NCI-H2029 treated with DMSO at 0.1 percent for 48 hours (cell line): ENCODE measurements at regions not wholly inside any gene's neighbourhood (a gene's known extent, or its start where the extent isn't known, plus 50 kb on each side); places are given as distances from the start of the nearest gene placed in this dataset.
"Not testable (repeated sequence)": the region's sequence is repeated elsewhere in the genome, so short reads cannot be mapped to it uniquely, and the experiment has no call there.

Source experiments
- DNase-seq: peaks from one replicate; lab custom pipeline; 2025; lab: John Stamatoyannopoulos, UW

DNA sequence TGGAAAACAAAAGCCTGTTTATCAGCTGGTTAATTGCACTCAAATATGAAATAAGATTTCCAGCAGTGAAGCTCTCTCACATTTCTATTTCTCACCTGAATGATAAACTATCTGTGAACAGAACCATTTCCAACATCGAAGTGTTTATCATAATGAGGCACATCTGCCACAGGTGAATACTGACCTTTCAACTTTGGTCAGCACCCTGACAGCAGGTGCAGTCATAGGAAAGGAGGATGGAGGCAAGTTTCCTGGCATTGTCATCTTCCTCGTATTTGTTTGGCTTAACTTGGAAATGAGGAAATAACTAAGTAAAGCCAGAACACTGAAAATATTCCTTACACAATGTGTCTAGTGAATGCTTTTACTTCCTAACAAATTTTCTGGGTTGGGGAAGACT, 716.4 kb downstream of the NR2F1-AS1 start:
- no peak for DNase-seq

GRCh38 chr5:92863666-92864065, 717.4 kb downstream of the NR2F1-AS1 start:
- no peak for DNase-seq

DNA sequence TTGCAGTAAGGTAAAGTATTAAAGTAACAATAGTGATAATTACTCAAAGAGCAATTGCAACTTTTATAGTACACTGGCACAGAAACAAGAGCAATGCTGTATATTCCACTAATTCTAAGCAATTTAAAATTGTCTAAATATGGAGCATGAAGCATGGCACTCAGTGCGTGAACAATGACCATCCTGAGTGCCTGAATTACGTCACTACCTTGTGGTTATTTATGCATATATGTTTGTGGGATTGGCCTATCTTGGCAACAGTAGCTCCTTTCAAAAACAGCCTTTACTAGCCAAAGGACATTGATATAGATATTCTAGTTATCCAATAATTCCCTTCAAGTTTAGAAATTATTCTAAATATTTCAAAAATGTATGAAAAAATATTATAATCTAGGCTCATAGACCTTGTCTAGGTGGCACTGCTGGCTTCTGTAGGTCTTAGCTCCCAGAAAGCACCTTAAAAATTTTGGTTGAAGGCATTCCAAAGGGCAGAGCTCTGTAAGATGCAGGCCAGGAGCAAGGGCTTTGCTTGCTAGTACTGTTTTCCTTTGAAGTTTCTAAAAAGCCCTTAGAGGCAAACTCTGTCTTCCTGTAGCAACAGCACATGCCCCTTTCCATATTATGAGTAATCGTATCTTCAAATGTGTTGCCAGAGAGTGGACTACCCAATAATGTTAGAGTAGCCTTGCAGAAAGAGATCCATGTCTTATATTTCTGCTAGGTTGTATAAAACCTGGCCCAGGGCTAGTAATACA, 719.3 kb downstream of the NR2F1-AS1 start:
- DNase-seq = no peak

GRCh38 chr5:92860061-92860460, 721.0 kb downstream of the NR2F1-AS1 start:
- no peak for DNase-seq

DNA sequence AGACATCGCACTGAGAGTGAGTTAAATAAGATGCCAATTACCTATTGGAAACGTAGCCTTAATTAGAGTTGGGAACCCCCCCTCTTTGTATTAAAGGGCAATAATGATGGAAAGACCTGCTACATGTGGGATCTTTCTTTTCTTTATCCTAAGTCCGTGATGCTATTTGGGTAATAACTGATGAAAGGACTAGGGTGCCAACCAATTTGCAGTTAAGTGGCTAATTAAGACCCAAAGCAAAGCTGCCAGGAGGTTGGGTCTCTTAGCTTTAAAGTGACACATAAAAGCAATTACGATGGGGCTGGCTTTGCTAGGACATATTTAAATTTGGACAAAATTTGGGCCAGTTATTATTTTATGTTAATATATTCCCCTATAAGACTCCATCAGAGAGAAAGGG, 728.8 kb downstream of the NR2F1-AS1 start:
- no peak for DNase-seq

- DNase-seq = no peak
Measured at GRCh38 chr5:92850886-92851285, 730.1 kb downstream of the NR2F1-AS1 start.

DNA sequence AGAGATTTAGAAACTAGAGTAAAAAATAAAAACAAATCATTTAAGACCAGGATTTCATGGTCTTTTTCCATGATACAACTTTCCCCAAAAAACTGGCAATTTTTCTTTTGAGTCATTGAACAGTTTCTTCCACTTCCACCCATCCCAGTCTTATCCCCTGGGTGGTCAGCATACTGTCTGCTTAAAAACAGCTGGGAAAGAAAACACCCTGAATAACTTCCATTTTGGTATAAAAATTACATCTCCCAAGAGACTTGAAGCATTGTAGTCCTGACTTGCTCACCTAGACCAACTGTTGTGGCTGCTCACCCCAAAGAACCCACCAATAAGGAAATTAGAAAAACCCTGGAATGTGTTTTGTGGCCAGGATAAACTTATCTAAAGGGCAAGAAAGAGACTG, 731.3 kb downstream of the NR2F1-AS1 start:
- no peak for DNase-seq

DNA sequence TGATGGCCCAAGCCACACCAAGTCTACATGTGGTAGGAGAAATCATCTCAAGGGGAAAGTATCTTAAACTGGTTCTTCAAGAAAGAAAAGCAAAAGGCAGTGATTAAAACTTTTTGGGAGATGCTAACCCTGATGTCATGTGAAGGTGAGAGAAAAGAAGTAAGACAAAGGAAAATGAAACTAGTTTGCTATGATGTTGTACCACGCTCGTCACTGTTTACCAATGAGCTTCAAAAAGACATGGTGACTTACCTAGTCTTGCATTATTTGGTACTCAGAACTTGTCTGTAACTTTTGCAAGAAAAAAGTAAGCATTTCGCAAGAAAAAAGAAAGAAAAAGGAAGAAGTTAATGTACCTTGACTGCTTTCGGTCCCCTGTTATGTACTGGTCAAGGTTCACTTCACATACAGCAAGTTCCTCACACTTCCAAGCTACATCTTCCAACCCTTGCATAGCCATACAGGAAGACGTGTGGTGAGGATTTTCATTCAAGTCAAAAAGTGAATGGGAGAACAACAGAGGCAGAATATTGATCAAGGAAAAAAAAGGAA, 739.3 kb downstream of the NR2F1-AS1 start:
- no peak for DNase-seq

DNA sequence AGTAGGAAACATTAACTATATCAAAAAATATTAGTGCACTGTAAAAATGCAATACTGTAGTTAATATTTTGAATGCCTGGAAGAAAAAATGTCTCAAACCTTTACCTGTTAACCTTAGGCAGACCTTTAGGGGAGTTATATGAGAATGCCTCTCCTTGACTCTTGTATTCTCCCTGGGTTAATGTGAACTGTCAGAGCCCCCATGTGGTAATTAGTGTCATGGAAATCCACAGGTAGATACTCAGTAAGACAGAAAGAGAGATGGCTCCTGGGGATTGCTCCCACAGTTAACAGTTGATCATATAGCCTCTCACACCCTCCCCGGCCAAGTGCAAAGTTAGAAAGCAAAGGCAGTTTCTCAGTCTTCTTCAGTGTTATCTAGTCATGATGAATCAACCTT, 742.8 kb downstream of the NR2F1-AS1 start:
- no peak for DNase-seq

GRCh38 chr5:92836855-92837755, 743.9 kb downstream of the NR2F1-AS1 start:
- DNase-seq = no peak

DNA sequence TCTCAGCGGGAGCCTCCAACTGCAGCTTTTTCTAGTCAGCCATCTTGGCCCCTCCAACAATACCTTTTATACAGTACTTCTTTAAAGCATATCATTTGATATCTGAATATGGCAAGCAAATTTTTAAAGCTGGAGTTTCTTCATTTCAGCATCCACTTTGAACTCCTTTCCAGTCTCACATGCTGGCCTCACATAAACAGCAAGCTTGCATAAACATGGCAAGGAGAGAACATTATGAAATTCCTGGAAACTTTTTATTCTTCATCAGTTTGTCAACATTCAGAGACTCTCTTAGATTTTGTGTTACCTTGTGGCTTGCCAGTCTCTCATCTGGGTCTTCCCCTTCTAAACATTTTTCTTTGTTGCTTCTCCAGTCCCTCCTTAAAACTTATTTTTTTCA, 745.3 kb downstream of the NR2F1-AS1 start:
- DNase-seq = no peak

GRCh38 chr5:92823551-92823950, 757.5 kb downstream of the NR2F1-AS1 start:
- not testable (repeated sequence) for DNase-seq

DNA sequence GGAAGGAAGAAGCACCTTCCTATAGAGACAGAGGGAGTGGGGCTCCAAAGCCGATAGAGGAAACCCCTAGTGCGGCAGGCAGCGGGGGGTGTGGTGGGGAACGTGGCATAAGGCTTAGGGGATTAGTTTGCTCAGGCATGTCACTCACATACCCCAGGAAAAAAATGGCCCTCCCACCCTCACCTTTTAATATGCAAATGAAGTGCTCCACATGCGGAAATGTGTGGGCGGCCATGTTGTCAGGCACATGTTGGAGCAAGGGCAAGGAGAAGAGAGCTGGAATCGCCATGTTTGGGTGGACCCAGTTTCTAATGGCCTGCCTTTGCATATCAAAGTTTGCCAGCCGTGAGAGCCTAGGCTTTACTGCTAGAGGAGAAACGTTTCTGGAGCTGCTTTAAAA, 758.8 kb downstream of the NR2F1-AS1 start:
- DNase-seq = no peak

GRCh38 chr5:92809855-92810465, 771.1 kb downstream of the NR2F1-AS1 start:
- DNase-seq = no peak

DNA sequence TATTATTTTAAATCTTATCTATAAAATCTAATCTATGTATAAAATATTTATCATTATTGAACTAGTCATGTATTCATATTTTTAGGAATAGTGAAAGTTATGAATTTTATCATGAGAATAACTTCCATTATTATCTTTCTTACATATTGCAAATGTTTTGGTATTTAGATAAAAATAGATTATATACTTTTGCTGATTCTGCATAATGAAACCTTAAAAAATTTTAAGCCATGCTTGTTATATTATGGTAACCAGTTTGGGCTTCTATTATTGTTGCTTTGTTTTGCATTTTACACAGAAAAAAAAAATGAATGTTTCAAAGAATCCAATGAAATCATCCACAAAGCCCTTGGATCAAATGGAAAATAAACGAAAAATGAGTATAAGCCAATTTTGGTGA, 772.5 kb downstream of the NR2F1-AS1 start:
- DNase-seq = no peak

DNA sequence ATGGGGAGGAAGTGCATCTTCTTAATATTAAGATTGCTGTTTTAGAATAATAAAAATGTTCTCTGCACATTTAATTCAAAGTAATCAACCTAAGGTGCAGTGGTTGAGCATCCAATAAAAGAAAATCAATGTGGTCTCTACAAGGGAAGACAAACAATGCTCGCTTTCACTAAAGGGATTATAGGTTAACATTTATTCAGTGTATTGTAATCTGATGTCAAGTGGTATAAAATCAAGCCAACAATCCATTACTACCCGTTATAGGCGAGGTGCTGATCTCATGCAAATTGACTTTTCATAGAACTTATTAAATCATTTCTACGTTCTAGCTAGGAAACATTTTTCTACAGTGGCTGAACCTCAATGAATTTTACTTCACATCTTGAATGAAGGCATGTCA, 773.9 kb downstream of the NR2F1-AS1 start:
- no peak for DNase-seq

DNA sequence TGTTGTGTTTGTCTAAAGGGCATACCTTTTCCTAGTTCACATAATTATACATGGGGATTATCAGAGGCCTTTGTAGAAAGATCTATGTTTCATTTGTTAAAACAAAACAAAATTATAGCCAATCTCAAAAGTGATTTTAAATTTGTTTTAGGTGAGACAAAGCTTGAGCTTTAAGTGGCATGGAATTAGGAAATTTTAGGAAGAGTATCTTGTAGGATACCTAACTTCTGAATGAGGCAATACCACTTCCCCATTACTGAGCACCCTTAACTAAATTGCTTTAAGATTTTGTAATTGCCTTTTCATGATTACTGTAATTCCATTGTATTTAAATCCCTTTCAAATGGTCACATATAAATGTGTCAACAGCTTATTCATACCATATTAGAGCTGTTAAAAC, 775.6 kb downstream of the NR2F1-AS1 start:
- DNase-seq = no peak

DNA sequence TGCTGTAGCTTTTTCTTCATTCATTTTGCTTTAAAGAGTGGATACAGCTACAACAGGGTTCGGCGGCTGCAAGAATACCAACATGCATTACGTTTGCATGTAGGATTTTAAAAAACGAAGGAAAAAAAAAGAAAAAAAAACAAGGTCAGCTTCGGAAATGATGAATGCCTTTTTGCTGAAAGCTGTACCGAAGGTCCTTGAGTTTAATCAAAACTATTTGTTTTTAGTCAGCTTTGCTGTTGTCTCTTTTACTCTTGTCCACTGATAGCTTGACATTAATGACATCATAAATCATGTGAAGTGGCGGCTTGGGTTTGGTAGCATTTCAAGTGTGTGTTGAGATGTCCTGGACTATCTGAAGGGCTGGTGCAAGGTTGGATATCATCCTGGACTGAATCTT, 779.1 kb downstream of the NR2F1-AS1 start:
- peak; percentile 56 for DNase-seq

- DNase-seq = peak; percentile 69
Measured at GRCh38 chr5:92800365-92800764, 780.7 kb downstream of the NR2F1-AS1 start.

DNA sequence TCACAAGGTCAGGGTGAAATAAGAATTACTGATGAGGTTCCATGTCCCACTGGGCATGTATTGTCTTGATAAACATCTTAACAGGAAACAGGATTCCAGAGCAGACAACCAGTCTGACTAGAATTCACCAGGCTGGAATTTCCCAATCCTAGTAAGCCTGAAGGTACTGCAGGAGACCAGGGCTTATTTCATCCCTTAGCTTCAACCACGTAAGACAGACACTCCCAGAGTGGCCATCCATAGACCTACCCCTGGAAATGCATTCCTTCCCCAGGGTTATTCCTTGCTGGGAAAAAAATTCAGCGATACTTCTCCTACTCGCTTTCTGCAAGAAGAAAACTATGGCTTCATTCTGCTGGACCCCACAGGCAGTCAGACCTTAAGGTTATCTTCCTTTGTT, 785.4 kb downstream of the NR2F1-AS1 start:
- DNase-seq = no peak

DNA sequence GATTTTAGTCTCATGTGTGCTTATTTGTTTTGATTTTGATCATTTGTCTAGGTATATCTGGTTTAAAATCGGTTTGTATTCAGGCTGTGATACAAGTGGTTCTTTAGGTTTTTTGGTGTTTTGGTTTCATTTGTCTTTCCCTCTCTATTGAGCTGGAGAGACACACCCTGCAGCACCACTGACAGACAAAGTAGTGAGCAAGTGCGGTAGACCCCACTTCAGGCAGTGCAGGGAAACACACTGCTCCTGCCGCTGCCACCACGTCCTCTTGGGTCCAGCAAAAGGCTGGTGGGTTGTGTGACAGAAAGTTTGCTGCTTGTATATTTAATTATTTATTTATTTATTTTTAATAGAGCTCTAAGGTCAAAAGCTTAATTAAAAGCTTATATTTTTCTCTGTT, 801.0 kb downstream of the NR2F1-AS1 start:
- DNase-seq = no peak

- no peak for DNase-seq
Measured at GRCh38 chr5:92779536-92779935, 801.5 kb downstream of the NR2F1-AS1 start.

DNA sequence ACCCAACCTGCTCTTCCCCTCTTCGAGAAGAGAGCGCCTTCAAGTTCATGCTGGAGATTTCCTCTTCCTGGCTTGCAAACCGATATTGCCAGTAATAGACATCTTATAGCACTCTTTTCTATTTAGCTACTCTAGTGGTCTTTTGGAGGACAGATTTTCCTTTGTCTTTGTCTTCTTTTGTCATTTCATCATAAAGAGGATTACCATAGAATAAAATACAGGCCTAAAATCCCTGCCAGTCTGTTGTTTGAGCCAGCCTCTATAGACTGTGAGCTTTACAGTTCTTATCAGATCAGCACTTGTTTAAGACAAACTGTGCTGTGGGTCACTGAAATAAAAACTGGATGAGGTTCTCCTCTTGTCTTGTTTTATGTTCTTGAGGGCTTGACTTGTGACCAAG, 802.8 kb downstream of the NR2F1-AS1 start:
- no peak for DNase-seq
